ENCODE measurements at regions not wholly inside any gene's neighbourhood (a gene's known extent, or its start where the extent isn't known, plus 50 kb on each side); places are given as distances from the start of the nearest gene placed in this dataset.

- no TSS peak for BruUV-seq (replicated peaks)
- no peaks in the 10 kb centered on the region for H3K36me3 Mint-ChIP-seq (ENCODE audit: insufficient read depth, unreplicated experiment)
- TF ChIP-seq, protein P1, sequence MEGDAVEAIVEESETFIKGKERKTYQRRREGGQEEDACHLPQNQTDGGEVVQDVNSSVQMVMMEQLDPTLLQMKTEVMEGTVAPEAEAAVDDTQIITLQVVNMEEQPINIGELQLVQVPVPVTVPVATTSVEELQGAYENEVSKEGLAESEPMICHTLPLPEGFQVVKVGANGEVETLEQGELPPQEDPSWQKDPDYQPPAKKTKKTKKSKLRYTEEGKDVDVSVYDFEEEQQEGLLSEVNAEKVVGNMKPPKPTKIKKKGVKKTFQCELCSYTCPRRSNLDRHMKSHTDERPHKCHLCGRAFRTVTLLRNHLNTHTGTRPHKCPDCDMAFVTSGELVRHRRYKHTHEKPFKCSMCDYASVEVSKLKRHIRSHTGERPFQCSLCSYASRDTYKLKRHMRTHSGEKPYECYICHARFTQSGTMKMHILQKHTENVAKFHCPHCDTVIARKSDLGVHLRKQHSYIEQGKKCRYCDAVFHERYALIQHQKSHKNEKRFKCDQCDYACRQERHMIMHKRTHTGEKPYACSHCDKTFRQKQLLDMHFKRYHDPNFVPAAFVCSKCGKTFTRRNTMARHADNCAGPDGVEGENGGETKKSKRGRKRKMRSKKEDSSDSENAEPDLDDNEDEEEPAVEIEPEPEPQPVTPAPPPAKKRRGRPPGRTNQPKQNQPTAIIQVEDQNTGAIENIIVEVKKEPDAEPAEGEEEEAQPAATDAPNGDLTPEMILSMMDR (IDR thresholded peaks at IDR 0.05; ENCODE audit: insufficient read depth in 1 of 2, low read depth in 1 of 2, low read length in 1 of 2, severe bottlenecking in 1 of 2, unreplicated experiment in 1 of 2): no peak
- ChIA-PET POLR2A (interaction anchor here (0.6 kb wide), 1 partner anchor 56 kb away, joined by 4 read pairs; no protein-coding TSS in a partner anchor), CTCF (no interaction called here)
- Histone ChIP-seq H3K36me3 (ENCODE audit: control insufficient read depth, insufficient read depth, low read length) (no peaks in the 10 kb centered on the region), H3K27me3 (replicated peaks; ENCODE audit: control insufficient read depth, insufficient read depth, low read length) (no peaks in the 10 kb centered on the region), H3K4me1 (no peaks in the 10 kb centered on the region), H3K4me3 (ENCODE audit: low read depth, low read length) (no peak overlapping the region), H3K9me3 (no peaks in the 10 kb centered on the region)
- no peak for DNase-seq
- H3K9me3 Mint-ChIP-seq (ENCODE audit: unreplicated experiment): no peaks in the 10 kb centered on the region
- no peak overlapping the region for H3K27ac Mint-ChIP-seq (ENCODE audit: unreplicated experiment)
- intact Hi-C loops (cut with micrococcal nuclease; ENCODE audit: unreplicated experiment): no loop called here
- H3K4me3 Mint-ChIP-seq (ENCODE audit: unreplicated experiment): no peak overlapping the region
- H3K4me1 Mint-ChIP-seq (ENCODE audit: low read depth, unreplicated experiment): no peaks in the 10 kb centered on the region
- H3K27me3 Mint-ChIP-seq (ENCODE audit: insufficient read depth, unreplicated experiment): peaks cover 4% of the 10 kb centered on the region
Measured at GRCh38 chr4:77538574-77539157, 67.0 kb upstream of the CXCL13 start.
